ENCODE measurements at regions not wholly inside any gene's neighbourhood (a gene's known extent, or its start where the extent isn't known, plus 50 kb on each side); places are given as distances from the start of the nearest gene placed in this dataset.

- no peak for TF ChIP-seq POLR2A (IDR thresholded peaks at IDR 0.05; ENCODE audit: low read length)
- TF ChIP-seq GATA1 (IDR thresholded peaks at IDR 0.05; ENCODE audit: low read depth, low read length), result no peak
Measured at GRCh38 chr3:146380046-146380445, 89.3 kb downstream of the PLSCR2 start.
